Prostate gland (tissue), 2 donors: ENCODE measurements at regions not wholly inside any gene's neighbourhood (a gene's known extent, or its start where the extent isn't known, plus 50 kb on each side); places are given as distances from the start of the nearest gene placed in this dataset.

Experiments
- DNase-seq: peaks from one replicate; pipeline ENCODE4 v3.0.0-alpha.2; 2019; ENCODE audit warnings: low spot score
- H3K27ac ChIP-seq, 2 donors: fragments of 200-600 bp; sonication (generic); 2 replicates each; pipeline ENCODE4 v1.5.1; 2017 to 2019
- H3K27me3 ChIP-seq: fragments of 200-600 bp; sonication (generic); replicated peaks from 2 replicates; pipeline ENCODE4 v1.5.1; 2019; ENCODE audit not compliant: insufficient read depth
- H3K36me3 ChIP-seq, 2 donors: fragments of 200-600 bp; sonication (generic); 1 replicate in 1 of 2; 2 replicates in 1 of 2; pipeline versions ENCODE4 v1.5.1 to v1.8.1; 2017 to 2019
- H3K4me1 ChIP-seq: fragments of 200-600 bp; sonication (generic); replicated peaks from 2 replicates; pipeline ENCODE4 v1.5.1; 2019
- H3K4me3 ChIP-seq, 2 donors: fragments of 200-600 bp; sonication (generic); 2 replicates each; pipeline ENCODE4 v1.5.1; 2017 to 2019
- H3K9me3 ChIP-seq: fragments of 200-600 bp; sonication (generic); 2 replicates; pipeline ENCODE4 v1.5.1; 2017
- POLR2A ChIP-seq: fragments of 450-650 bp; IDR thresholded peaks from one replicate; pipeline ENCODE4 v1.6.1; 2016; ENCODE audit warnings: antibody characterized with exemption, mild to moderate bottlenecking
- POLR2AphosphoS5 ChIP-seq: sonication (generic); formaldehyde crosslinking; IDR thresholded peaks from one replicate; pipeline ENCODE4 v1.6.1; 2017; ENCODE audit warnings: antibody characterized with exemption
- WGBS: methylation state at CpG from one replicate; pipeline ENCODE4 v1.1.5; 2018; 5-methylcytosine and 5-hydroxymethylcytosine counted together
- intact Hi-C: fragments of 100-400 bp; cut with DNase I; formaldehyde crosslinking; loops from one replicate; pipeline ENCODE4 v1.14.2; 2022
- TF ChIP-seq, protein P1 (sequence below), 4 experiments: fragments of 200-600 bp in 2 of 4; fragments of 450-650 bp in 2 of 4; sonication (generic) in 2 of 4; IDR thresholded peaks; 1 replicate in 3 of 4; 2 replicates in 1 of 4; pipeline ENCODE4 v1.5.1; 2016 to 2019; ENCODE audit warnings: antibody characterized with exemption in 4 of 4, mild to moderate bottlenecking in 2 of 4, moderate library complexity in 2 of 4

GRCh38 chr9:105132606-105133005, 111.8 kb upstream of the SLC44A1 start:
- 96% methylated on average over 2 of the region's 2 CpGs for WGBS
- intact Hi-C loops, result no loop called here

DNA sequence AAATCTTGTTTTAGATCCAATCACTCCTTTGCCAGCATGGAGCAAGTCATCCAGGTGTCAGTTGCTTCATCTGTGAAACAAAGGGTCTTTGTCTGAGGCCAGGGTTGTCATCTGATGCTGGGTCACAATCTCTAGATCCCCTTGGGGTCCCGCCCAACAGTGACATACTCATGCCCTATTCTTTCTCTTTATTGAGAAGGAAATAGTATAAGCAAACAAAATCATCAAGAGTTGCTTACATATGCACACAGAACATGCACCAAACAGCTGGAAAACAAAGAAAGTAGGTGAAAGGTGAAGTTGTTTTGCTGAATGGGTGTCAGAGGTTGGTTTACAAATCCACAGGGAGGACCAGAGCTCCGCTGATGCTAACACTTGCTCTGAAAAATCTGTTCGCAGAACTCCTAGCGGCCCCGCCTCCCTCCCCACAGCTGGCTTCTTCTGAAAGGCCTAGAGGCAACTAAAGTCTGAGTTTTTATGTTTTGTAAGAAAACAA, 106.1 kb upstream of the SLC44A1 start:
- Histone ChIP-seq H3K4me1 (no peaks in the 10 kb centered on the region), H3K9me3 (no peaks in the 10 kb centered on the region), H3K36me3 (no peaks in the 10 kb centered on the region), H3K4me3 (no peak overlapping the region), H3K27me3 (no peaks in the 10 kb centered on the region), H3K27ac (no peak overlapping the region)
- intact Hi-C loops, result no loop called here
- no peak for DNase-seq
- WGBS, result 55% methylated on average over 5 of the region's 5 CpGs
- TF ChIP-seq, protein P1, sequence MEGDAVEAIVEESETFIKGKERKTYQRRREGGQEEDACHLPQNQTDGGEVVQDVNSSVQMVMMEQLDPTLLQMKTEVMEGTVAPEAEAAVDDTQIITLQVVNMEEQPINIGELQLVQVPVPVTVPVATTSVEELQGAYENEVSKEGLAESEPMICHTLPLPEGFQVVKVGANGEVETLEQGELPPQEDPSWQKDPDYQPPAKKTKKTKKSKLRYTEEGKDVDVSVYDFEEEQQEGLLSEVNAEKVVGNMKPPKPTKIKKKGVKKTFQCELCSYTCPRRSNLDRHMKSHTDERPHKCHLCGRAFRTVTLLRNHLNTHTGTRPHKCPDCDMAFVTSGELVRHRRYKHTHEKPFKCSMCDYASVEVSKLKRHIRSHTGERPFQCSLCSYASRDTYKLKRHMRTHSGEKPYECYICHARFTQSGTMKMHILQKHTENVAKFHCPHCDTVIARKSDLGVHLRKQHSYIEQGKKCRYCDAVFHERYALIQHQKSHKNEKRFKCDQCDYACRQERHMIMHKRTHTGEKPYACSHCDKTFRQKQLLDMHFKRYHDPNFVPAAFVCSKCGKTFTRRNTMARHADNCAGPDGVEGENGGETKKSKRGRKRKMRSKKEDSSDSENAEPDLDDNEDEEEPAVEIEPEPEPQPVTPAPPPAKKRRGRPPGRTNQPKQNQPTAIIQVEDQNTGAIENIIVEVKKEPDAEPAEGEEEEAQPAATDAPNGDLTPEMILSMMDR (IDR thresholded peaks at IDR 0.05), result no peak
- TF ChIP-seq POLR2AphosphoS5 (no peak), POLR2A (no peak)

More at GRCh38 chr9:105132606-105133005, 111.8 kb upstream of the SLC44A1 start:
- no peak for DNase-seq
- H3K27ac ChIP-seq, result no peak overlapping the region
- no peaks in the 10 kb centered on the region for H3K4me1 ChIP-seq
- H3K27me3 ChIP-seq, result no peaks in the 10 kb centered on the region
- no peaks in the 10 kb centered on the region for H3K9me3 ChIP-seq
- no peaks in the 10 kb centered on the region for H3K36me3 ChIP-seq
- TF ChIP-seq, protein P1 (IDR thresholded peaks at IDR 0.05), result no peak
- no peak for TF ChIP-seq POLR2AphosphoS5
- TF ChIP-seq POLR2A, result no peak
- H3K4me3 ChIP-seq, result no peak overlapping the region

DNA sequence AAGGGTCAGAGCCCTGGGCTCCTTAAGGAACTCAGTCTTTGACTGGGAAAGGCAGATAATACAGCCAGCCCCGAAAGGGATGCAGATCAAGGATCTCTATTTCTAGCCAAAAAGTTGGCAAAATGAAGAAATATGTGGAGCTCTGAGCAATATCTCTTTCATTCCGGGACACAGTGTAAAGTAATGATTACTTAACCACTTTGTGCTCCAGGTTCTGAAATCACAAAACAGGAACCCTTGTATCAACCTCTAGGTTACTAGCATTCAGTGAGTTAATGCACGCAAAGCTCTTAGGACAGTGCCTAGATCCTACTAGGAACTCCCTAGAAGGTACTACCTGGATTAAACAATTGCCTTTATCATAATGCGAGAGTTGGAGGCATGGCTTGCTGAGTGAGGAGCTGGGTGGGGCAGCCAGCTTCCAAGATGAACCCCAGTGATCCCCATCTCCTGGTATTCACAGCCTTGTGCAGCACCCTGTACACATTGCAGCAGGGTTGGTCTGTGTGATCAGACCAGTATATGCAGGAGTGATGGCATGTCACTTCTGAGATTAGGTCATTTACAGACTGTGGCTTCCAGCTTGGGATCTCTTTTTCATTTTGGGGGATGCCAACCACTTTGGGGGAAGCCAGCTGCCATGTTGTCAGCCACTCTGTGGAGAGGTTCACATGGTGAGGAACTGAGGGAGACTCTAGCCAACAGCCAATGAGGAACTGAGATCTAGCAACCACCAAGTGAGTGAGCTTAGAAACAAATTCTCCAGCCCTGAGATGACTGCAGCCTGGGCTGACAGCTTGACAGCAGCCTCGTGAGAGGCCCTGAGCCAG, 103.1 kb upstream of the SLC44A1 start:
- intact Hi-C loops, result no loop called here
- no peak overlapping the region for H3K27ac ChIP-seq

GRCh38 chr9:105141976-105142250, 102.5 kb upstream of the SLC44A1 start:
- Histone ChIP-seq H3K9me3 (no peaks in the 10 kb centered on the region), H3K27ac (no peak overlapping the region), H3K4me1 (no peaks in the 10 kb centered on the region), H3K27me3 (no peaks in the 10 kb centered on the region), H3K4me3 (no peak overlapping the region), H3K36me3 (no peaks in the 10 kb centered on the region)
- no peak for TF ChIP-seq POLR2A
- TF ChIP-seq, protein P1 (IDR thresholded peaks at IDR 0.05), result no peak
- TF ChIP-seq POLR2AphosphoS5, result no peak
- intact Hi-C loops, result no loop called here
- no peak for DNase-seq
- WGBS, result 91% methylated on average over 1 of the region's 1 CpG

More for the DNA sequence above, 103.1 kb upstream of the SLC44A1 start:
- Histone ChIP-seq H3K4me1 (no peaks in the 10 kb centered on the region), H3K9me3 (no peaks in the 10 kb centered on the region), H3K27me3 (no peaks in the 10 kb centered on the region), H3K36me3 (no peaks in the 10 kb centered on the region), H3K4me3 (no peak overlapping the region)
- TF ChIP-seq POLR2AphosphoS5, result no peak
- no peak for TF ChIP-seq POLR2A
- TF ChIP-seq, protein P1 (IDR thresholded peaks at IDR 0.05), result no peak
- WGBS, result 76% methylated on average over 5 of the region's 5 CpGs
- no peak for DNase-seq
